RWPE1 (cell line): ENCODE measurements at regions not wholly inside any gene's neighbourhood (a gene's known extent, or its start where the extent isn't known, plus 50 kb on each side); places are given as distances from the start of the nearest gene placed in this dataset.

ENCODE experiments used
- CTCF ChIA-PET: fragments of 350-600 bp; sonication (Branson Sonifier 250); formaldehyde crosslinking; extraction: SDS; loops from one replicate; lab custom pipeline; 2021; lab: Yijun Ruan, JAX
- POLR2A ChIA-PET: fragments of 400-600 bp; formaldehyde crosslinking; extraction: SDS; loops from one replicate; lab custom pipeline; 2020; ENCODE audit warnings: antibody characterized with exemption; ENCODE audit not compliant: low non-redundant PET; lab: Yijun Ruan, JAX
- DNase-seq: peaks from one replicate; pipeline ENCODE4 v3.0.0; 2012; ENCODE audit warnings: low spot score
- H3K27ac ChIP-seq: fragments of 450-650 bp; 2 replicates; pipeline ENCODE4 v1.5.1; 2017
- TF ChIP-seq, protein P1 (sequence below): fragments of 450-650 bp; conservative IDR thresholded peaks from 2 replicates; pipeline ENCODE4 v1.5.1; 2017; ENCODE audit warnings: low read depth, mild to moderate bottlenecking

DNA sequence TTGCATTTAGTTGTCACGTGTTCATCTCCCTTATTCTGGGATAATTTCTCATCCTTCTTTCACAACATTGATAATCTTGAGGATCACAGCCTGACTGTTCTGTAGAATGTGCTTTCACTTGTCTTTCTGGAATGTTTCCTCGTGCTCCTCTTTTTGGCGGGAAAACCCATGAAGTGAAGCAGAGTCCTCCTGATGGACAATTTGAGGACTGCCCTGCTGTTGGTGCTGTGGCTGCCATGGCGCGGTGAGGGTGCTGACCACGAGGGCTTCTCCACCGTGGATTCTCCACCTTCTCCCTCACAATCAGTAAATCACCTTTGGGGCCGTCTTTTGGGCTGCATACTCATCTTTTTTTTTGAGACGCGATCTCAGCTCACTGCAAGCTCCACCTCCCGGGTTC lies 946.9 kb downstream of the BRD1 start:
- H3K27ac ChIP-seq, result no peak overlapping the region
- no peak for DNase-seq
- POLR2A ChIA-PET, result no interaction called here
- CTCF ChIA-PET, result no interaction called here
- TF ChIP-seq, protein P1, sequence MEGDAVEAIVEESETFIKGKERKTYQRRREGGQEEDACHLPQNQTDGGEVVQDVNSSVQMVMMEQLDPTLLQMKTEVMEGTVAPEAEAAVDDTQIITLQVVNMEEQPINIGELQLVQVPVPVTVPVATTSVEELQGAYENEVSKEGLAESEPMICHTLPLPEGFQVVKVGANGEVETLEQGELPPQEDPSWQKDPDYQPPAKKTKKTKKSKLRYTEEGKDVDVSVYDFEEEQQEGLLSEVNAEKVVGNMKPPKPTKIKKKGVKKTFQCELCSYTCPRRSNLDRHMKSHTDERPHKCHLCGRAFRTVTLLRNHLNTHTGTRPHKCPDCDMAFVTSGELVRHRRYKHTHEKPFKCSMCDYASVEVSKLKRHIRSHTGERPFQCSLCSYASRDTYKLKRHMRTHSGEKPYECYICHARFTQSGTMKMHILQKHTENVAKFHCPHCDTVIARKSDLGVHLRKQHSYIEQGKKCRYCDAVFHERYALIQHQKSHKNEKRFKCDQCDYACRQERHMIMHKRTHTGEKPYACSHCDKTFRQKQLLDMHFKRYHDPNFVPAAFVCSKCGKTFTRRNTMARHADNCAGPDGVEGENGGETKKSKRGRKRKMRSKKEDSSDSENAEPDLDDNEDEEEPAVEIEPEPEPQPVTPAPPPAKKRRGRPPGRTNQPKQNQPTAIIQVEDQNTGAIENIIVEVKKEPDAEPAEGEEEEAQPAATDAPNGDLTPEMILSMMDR, result no peak

DNA sequence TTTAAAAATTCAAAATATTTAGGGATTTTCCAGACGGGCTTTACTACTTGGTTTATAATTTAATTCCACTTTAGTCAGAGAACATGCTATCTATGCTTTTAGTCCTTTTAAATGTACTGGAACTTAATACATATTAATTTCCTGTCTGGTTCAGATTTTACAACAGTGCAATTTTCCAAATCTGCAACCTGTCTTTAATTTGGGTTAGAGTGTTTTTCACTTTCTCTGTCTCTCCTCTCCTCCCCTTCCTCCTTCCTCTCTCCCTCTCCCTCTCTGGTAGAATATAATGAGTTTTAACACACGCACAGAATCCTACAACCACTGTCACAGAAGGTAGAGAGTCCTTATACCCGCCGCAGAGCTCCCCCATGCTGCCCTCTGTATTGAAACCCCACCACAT lies 950.7 kb downstream of the BRD1 start:
- DNase-seq, result no peak
- H3K27ac ChIP-seq, result no peak overlapping the region
- TF ChIP-seq, protein P1, result no peak
- CTCF ChIA-PET, result no interaction called here
- POLR2A ChIA-PET, result no interaction called here

DNA sequence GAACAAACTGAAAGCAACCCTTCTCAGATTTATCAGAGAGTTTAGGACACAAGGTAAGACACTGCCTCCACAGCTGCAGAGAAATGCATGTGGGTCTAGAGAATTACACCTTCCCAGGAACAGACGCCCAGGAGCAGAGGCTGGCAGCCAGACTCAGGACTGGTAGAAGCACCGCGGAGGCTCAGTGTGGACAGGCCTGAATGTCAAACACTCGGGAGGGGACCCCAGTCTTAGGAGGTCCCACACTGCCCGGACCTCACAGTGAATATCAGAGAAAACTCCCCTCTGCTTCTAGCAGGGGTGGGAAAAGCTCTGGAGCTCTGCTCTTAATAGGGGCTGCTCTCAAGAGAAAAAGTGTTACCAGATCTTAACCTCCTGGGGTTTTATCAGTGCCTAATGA lies 952.7 kb downstream of the BRD1 start:
- DNase-seq, result no peak
- ChIA-PET CTCF (interaction anchor here (0.7 kb wide), 1 partner anchor 94 kb away, joined by 3 read pairs; no protein-coding TSS in a partner anchor), POLR2A (no interaction called here)
- TF ChIP-seq, protein P1, result no peak
- no peak overlapping the region for H3K27ac ChIP-seq

DNA sequence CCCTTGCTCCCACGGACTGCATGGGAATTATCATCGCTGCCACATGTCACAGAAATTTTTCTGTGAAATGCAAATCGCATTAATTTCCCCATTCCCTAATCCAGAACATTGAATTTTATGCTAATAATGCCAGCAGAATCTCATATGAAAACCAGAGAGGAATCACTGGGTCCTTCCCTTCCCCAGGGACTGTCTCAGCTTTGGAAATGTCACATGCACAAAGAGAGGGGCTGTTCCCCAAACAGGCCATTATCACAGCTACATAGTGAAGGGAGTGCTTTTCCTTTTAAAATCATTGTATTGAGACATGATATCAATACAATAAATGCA lies 954.5 kb downstream of the BRD1 start:
- ChIA-PET CTCF (no interaction called here), POLR2A (no interaction called here)
- H3K27ac ChIP-seq, result no peak overlapping the region
- DNase-seq, result no peak
- TF ChIP-seq, protein P1, result no peak

DNA sequence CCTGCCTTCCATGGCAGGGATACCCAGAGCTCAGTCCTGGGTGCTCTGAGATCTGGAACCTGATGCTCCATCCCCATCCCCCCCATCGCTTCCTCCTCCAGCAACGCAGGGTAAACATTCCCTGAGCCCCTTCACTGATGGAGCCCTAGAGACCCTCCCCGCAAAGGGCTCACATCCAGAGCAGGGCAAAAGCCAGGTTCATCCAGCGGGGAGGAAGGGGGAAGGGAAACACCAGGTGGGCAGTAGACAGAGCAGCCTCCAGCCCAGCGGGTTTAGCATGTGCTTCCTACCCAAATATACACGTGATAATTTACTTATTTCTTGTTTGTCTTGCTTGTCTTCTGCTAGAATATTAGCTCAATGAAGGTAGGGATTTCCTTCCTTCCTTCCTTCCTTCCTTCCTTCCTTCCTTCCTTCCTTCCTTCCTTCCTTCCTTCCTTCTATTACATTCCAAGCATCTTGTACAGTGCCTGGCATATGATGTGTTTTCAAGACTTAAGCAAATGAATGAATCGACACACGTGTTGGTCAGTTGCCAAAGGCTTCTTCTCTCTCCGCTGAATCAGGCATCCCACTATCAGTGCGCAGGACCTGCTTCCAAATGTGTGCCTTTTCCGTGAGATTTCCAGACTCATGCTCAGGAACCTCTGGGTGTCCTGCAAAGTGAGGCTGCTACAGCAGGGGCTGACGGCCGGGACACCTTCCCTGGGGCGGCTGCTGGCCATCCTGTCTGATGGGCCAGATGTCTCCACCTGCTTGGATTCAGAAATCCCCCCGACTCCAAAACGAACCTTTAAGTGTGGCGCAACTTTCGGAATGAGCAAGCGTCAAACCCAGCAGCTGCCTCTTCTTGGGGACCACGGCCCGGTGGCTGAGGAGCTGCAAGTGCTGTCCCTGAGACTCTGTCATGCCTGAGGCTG lies 955.1 kb downstream of the BRD1 start:
- no peak overlapping the region for H3K27ac ChIP-seq
- TF ChIP-seq, protein P1, result no peak
- POLR2A ChIA-PET, result no interaction called here
- CTCF ChIA-PET, result no interaction called here
- DNase-seq, result no peak

DNA sequence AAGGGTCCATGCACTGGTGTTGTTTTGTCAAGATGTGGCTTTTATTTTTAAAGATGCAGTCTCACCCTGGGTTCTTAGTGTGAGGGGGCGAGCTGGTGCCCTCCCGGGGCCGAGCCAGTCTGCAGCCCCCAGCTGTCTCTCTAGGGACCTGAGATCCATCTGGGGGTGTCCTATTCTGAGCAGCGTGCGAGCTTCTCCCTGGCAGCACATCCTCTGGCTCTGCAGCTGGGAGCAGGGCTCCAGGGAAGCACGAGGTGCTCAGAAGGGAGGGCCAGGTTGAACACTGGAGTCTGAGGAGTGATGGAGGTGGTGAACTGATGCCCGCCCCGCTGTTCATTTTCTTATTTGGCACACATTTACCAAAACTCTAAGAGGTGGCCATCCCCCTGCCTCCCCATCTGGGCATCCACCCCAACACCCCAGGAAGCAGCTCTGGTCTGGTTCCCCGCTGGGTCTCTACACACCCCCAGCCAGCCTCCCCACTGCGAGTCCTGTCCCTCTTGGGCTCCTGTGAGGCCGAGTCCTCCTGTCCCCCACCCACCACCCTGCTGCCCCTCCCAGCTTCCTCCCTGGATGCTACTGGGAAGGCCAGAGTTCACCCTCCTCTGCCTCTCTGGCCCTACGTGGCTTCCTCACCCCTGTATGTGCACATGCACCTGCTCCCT lies 956.4 kb downstream of the BRD1 start:
- H3K27ac ChIP-seq, result no peak overlapping the region
- CTCF ChIA-PET, result no interaction called here
- TF ChIP-seq, protein P1, result no peak
- DNase-seq, result no peak
- POLR2A ChIA-PET, result interaction anchor here (0.6 kb wide), 1 partner anchor 14 kb away, joined by 3 read pairs; no protein-coding TSS in a partner anchor
